Smooth muscle cell (in vitro differentiated cells): ENCODE measurements at regions not wholly inside any gene's neighbourhood (a gene's known extent, or its start where the extent isn't known, plus 50 kb on each side); places are given as distances from the start of the nearest gene placed in this dataset.
A peak's percentile ranks its signal among the peaks of the same experiment; 100 is the strongest.

Source experiments
- DNase-seq: peaks from one replicate; lab custom pipeline; 2025; ENCODE audit not compliant: unreplicated experiment; lab: John Stamatoyannopoulos, UW
- H2AFZ ChIP-seq: fragments of 200-600 bp; sonication (generic); 2 replicates; pipeline ENCODE4 v1.6.0; 2016; ENCODE audit warnings: antibody characterized with exemption, low read depth, mild to moderate bottlenecking
- H3F3A ChIP-seq: fragments of 200-600 bp; sonication (generic); 2 replicates; pipeline ENCODE4 v1.6.0; 2017; ENCODE audit warnings: antibody characterized with exemption, low read depth
- H3K27ac ChIP-seq: fragments of 200-600 bp; sonication (generic); 2 replicates; pipeline ENCODE4 v1.5.1; 2016; ENCODE audit warnings: low read depth, mild to moderate bottlenecking
- H3K27me3 ChIP-seq: fragments of 200-600 bp; sonication (generic); 2 replicates; pipeline ENCODE4 v1.6.1; 2016; ENCODE audit warnings: low read depth, mild to moderate bottlenecking
- H3K36me3 ChIP-seq: fragments of 200-600 bp; sonication (generic); 2 replicates; pipeline ENCODE4 v1.5.1; 2016; ENCODE audit warnings: low read depth
- H3K4me1 ChIP-seq: fragments of 200-600 bp; sonication (generic); 2 replicates; pipeline ENCODE4 v1.5.1; 2016; ENCODE audit warnings: low read depth
- H3K4me2 ChIP-seq: fragments of 200-600 bp; sonication (generic); 2 replicates; pipeline ENCODE4 v1.6.0; 2016; ENCODE audit warnings: mild to moderate bottlenecking
- H3K4me3 ChIP-seq: fragments of 200-600 bp; sonication (generic); 2 replicates; pipeline ENCODE4 v1.5.1; 2016; ENCODE audit warnings: mild to moderate bottlenecking
- H3K79me2 ChIP-seq: fragments of 200-600 bp; sonication (generic); 2 replicates; pipeline ENCODE4 v1.6.0; 2016; ENCODE audit warnings: low read depth, mild to moderate bottlenecking
- H3K9ac ChIP-seq: fragments of 200-600 bp; sonication (generic); 2 replicates; pipeline ENCODE4 v1.6.0; 2016; ENCODE audit warnings: low read depth
- H3K9me3 ChIP-seq: fragments of 200-600 bp; sonication (generic); replicated peaks from 2 replicates; pipeline ENCODE4 v1.5.1; 2016; ENCODE audit warnings: low read depth
- H4K20me1 ChIP-seq: fragments of 200-600 bp; sonication (generic); 2 replicates; pipeline ENCODE4 v1.6.0; 2016; ENCODE audit warnings: low read depth
- WGBS: methylation state at CpG from one replicate; pipeline ENCODE4 v1.1.7; 2016; ENCODE audit warnings: low lambda C conversion rate; 5-methylcytosine and 5-hydroxymethylcytosine counted together
- TF ChIP-seq, protein P1 (sequence below): fragments of 200-600 bp; sonication (generic); IDR thresholded peaks from 2 replicates; pipeline ENCODE4 v1.5.1; 2017; ENCODE audit warnings: borderline replicate concordance, mild to moderate bottlenecking, antibody characterized with exemption; ENCODE audit not compliant: insufficient read depth, poor library complexity, severe bottlenecking

DNA sequence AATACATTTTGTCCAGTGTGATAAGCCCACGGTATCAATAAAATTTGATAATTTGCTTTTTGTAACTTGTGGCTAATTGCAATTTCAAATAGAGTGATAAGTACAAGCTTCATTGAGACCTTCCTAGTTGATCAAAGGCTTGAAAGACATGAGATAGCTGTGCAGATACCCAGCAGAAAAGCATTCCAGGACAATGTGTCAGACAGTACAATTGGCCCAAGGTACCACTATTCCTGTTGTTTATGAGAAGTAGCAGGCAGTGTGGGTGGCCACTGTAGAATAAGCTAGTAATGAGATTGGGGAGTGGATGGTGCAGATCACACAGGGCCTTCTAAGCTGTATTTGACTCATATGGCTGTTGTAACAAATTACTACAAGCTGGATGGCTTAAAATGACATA, 182.2 kb downstream of the AMY1C start:
- Histone ChIP-seq H3K9me3 (no peaks in the 10 kb centered on the region), H3K27ac (no peak overlapping the region), H3K4me2 (no peak overlapping the region), H3K79me2 (no peaks in the 10 kb centered on the region), H3K9ac (no peak overlapping the region), H3K36me3 (no peaks in the 10 kb centered on the region), H3K4me1 (no peaks in the 10 kb centered on the region), H3K4me3 (no peak overlapping the region), H3F3A (no peaks in the 10 kb centered on the region), H3K27me3 (no peaks in the 10 kb centered on the region), H2AFZ (no peak overlapping the region), H4K20me1 (no peaks in the 10 kb centered on the region)
- no peak for DNase-seq
- WGBS, result 71% methylated on average over 1 of the region's 1 CpG
- TF ChIP-seq, protein P1, sequence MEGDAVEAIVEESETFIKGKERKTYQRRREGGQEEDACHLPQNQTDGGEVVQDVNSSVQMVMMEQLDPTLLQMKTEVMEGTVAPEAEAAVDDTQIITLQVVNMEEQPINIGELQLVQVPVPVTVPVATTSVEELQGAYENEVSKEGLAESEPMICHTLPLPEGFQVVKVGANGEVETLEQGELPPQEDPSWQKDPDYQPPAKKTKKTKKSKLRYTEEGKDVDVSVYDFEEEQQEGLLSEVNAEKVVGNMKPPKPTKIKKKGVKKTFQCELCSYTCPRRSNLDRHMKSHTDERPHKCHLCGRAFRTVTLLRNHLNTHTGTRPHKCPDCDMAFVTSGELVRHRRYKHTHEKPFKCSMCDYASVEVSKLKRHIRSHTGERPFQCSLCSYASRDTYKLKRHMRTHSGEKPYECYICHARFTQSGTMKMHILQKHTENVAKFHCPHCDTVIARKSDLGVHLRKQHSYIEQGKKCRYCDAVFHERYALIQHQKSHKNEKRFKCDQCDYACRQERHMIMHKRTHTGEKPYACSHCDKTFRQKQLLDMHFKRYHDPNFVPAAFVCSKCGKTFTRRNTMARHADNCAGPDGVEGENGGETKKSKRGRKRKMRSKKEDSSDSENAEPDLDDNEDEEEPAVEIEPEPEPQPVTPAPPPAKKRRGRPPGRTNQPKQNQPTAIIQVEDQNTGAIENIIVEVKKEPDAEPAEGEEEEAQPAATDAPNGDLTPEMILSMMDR, result no peak

DNA sequence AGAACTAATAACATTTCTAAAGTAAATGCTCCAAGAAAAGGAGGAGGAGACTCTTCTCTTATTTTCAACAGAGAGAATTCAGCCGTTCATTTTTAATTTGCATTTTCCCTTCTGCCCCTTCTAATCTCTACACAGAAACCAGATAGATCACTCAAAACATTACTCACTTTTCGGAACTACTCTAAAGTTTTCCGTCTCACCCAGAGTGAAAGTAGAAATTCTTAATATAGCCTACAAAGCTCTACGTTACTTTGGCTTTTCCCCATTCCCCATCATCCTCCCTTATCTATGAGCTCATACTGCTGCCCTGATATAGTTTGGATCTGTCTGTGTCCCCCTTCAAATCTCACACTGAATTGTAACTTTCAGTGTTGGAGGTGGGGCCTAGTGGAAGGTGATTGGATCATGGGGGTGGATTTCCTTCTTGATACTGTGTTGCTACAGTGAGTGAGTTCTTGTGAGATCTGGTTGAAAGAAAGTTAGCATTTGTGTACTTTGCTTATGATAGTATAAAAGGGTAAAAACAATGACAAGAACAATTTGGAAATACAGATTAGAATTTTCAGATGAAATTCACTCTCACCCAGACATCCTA, 188.2 kb downstream of the AMY1C start:
- 63% methylated on average over 4 of the region's 4 CpGs for WGBS

DNA sequence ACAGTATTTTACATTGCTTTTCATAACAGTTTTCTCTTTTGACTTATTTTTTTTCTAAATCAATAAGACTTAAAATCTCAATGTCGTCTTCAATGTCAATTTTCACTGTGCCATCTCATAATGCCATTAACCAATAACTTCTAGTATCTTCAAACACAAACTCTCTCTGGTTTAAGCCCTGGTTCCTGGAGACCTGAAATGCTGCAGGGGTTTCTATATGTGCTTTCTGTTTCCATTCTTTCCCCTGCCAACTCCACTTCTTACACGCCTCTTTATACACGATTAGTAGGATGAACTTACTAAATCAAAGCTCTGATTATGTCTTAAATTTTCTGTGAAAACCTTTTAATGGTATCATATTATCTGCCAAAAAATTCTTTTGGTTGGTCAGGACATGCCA, 191.4 kb downstream of the AMY1C start:
- TF ChIP-seq, protein P1, result no peak
- no peak overlapping the region for H3K4me3 ChIP-seq
- no peak overlapping the region for H3K9ac ChIP-seq
- no peak overlapping the region for H3K27ac ChIP-seq
- H2AFZ ChIP-seq, result no peak overlapping the region
- no peaks in the 10 kb centered on the region for H3K36me3 ChIP-seq
- H3K27me3 ChIP-seq, result no peaks in the 10 kb centered on the region
- H3K4me2 ChIP-seq, result no peak overlapping the region
- H3K4me1 ChIP-seq, result no peaks in the 10 kb centered on the region
- H3F3A ChIP-seq, result no peaks in the 10 kb centered on the region
- DNase-seq, result no peak
- H3K79me2 ChIP-seq, result no peaks in the 10 kb centered on the region
- H3K9me3 ChIP-seq, result no peaks in the 10 kb centered on the region
- no peaks in the 10 kb centered on the region for H4K20me1 ChIP-seq
- 63% methylated on average over 3 of the region's 3 CpGs for WGBS

More for the DNA sequence above, 188.2 kb downstream of the AMY1C start:
- H3F3A ChIP-seq, result no peaks in the 10 kb centered on the region
- no peak overlapping the region for H3K4me3 ChIP-seq
- H2AFZ ChIP-seq, result peak overlapping the region; percentile 75
- no peaks in the 10 kb centered on the region for H3K79me2 ChIP-seq
- no peaks in the 10 kb centered on the region for H4K20me1 ChIP-seq
- no peaks in the 10 kb centered on the region for H3K36me3 ChIP-seq
- H3K9me3 ChIP-seq, result no peaks in the 10 kb centered on the region
- H3K4me2 ChIP-seq, result no peak overlapping the region
- TF ChIP-seq, protein P1, result no peak
- no peak overlapping the region for H3K27ac ChIP-seq
- no peak overlapping the region for H3K9ac ChIP-seq
- no peaks in the 10 kb centered on the region for H3K27me3 ChIP-seq
- DNase-seq, result no peak
- no peaks in the 10 kb centered on the region for H3K4me1 ChIP-seq

DNA sequence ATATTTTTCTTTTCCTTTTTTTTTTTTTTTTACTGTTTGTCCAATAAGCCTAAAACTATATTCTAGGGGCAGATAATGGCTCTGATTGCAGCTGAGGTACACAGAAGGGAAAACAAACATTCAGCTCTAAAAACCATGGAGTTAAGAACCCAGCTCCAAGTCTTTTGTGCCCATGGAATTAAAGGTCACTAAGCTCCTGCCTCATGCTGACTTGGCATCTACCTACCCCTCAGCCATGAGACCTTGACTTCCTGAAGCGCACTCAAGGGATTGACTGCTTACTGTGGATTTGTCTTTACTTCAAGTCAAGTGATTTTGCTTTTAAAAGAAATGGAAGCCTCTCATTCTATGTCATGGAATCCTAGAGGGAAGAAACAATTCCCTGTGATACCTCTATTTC, 192.3 kb downstream of the AMY1C start:
- TF ChIP-seq, protein P1, result no peak
- 72% methylated on average over 1 of the region's 1 CpG for WGBS
- Histone ChIP-seq H2AFZ (no peak overlapping the region), H3K79me2 (no peaks in the 10 kb centered on the region), H3K27me3 (no peaks in the 10 kb centered on the region), H4K20me1 (no peaks in the 10 kb centered on the region), H3K4me1 (no peaks in the 10 kb centered on the region), H3K36me3 (no peaks in the 10 kb centered on the region), H3K27ac (no peak overlapping the region), H3K4me3 (no peak overlapping the region), H3F3A (no peaks in the 10 kb centered on the region), H3K4me2 (no peak overlapping the region), H3K9ac (no peak overlapping the region), H3K9me3 (no peaks in the 10 kb centered on the region)
- DNase-seq, result no peak
